ENCODE measurements at regions not wholly inside any gene's neighbourhood (a gene's known extent, or its start where the extent isn't known, plus 50 kb on each side); places are given as distances from the start of the nearest gene placed in this dataset.

DNA sequence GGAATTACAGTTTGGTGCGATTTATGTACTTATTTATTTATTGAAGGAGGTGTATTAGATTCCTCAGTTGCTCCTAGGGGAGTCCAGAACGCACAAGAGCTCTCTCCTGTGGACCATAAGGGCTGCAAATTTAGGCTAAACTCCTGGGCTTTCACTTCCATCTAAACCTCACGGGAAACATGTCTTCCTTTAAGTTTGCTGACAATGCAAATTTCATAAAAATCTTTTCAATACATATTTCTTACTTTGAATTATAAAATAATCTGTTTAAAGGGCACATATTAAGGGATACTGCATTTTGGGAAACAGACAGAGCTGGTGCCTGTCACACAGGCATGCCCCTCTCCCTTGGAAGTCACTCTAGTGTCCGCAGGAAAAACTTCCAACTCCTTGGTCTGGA lies 438.0 kb upstream of the CPEB2 start:
- Histone ChIP-seq H3K9ac (ENCODE audit: control insufficient read depth, extremely low read depth, insufficient read depth, low read length) (no peak overlapping the region), H3K9me3 (ENCODE audit: control insufficient read depth, low read depth, low read length) (no peaks in the 10 kb centered on the region), H3K79me2 (ENCODE audit: control insufficient read depth, insufficient read depth, low read length) (no peaks in the 10 kb centered on the region), H3K4me2 (ENCODE audit: control insufficient read depth, extremely low read depth, insufficient read depth, low read depth, low read length) (no peak overlapping the region), H3K36me3 (ENCODE audit: control insufficient read depth in 2 of 2, extremely low read depth in 1 of 2, insufficient read depth in 2 of 2, low read length in 2 of 2) (no peaks in the 10 kb centered on the region), H3K27me3 (ENCODE audit: control insufficient read depth, extremely low read depth, insufficient read depth, low read length) (no peaks in the 10 kb centered on the region), H2AFZ (ENCODE audit: control insufficient read depth, low read length) (no peak overlapping the region), H3K4me1 (ENCODE audit: control insufficient read depth, extremely low read depth, insufficient read depth, low read length) (no peaks in the 10 kb centered on the region), H3K27ac (ENCODE audit: control insufficient read depth, insufficient read depth, low read length) (no peak overlapping the region), H3K4me3 (ENCODE audit: control insufficient read depth in 2 of 3, extremely low read depth in 1 of 3, insufficient read depth in 2 of 3, low read depth in 1 of 3, low read length in 3 of 3) (no peak overlapping the region), H4K20me1 (ENCODE audit: control insufficient read depth, extremely low read depth, insufficient read depth, low read length) (no peaks in the 10 kb centered on the region), H3K9me1 (ENCODE audit: control insufficient read depth, extremely low read depth, insufficient read depth, low read length) (no peaks in the 10 kb centered on the region)
- dilution Hi-C loops (cut with MboI; ENCODE audit: extremely low pct_ligation_motif_present, low sequenced_read_pairs): no loop called here
- no peak for DNase-seq (ENCODE audit: low read depth, low spot score)
- TF ChIP-seq, protein P1, sequence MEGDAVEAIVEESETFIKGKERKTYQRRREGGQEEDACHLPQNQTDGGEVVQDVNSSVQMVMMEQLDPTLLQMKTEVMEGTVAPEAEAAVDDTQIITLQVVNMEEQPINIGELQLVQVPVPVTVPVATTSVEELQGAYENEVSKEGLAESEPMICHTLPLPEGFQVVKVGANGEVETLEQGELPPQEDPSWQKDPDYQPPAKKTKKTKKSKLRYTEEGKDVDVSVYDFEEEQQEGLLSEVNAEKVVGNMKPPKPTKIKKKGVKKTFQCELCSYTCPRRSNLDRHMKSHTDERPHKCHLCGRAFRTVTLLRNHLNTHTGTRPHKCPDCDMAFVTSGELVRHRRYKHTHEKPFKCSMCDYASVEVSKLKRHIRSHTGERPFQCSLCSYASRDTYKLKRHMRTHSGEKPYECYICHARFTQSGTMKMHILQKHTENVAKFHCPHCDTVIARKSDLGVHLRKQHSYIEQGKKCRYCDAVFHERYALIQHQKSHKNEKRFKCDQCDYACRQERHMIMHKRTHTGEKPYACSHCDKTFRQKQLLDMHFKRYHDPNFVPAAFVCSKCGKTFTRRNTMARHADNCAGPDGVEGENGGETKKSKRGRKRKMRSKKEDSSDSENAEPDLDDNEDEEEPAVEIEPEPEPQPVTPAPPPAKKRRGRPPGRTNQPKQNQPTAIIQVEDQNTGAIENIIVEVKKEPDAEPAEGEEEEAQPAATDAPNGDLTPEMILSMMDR (optimal IDR thresholded peaks at IDR 0.05 in 1 of 3, IDR thresholded peaks at IDR 0.05 in 1 of 3, conservative IDR thresholded peaks at IDR 0.05 in 1 of 3; ENCODE audit: extremely low read depth in 1 of 3, insufficient read depth in 2 of 3, low read length in 3 of 3): no peak
- no peak for TF ChIP-seq EZH2 (IDR thresholded peaks at IDR 0.05; ENCODE audit: low read length)
- FAIRE-seq: no peak

- H3K9me3 ChIP-seq (ENCODE audit: control insufficient read depth, low read depth, low read length): no peaks in the 10 kb centered on the region
- no peaks in the 10 kb centered on the region for H3K36me3 ChIP-seq (ENCODE audit: control insufficient read depth in 2 of 2, extremely low read depth in 1 of 2, insufficient read depth in 2 of 2, low read length in 2 of 2)
- no peak overlapping the region for H3K4me3 ChIP-seq (ENCODE audit: control insufficient read depth in 2 of 3, extremely low read depth in 1 of 3, insufficient read depth in 2 of 3, low read depth in 1 of 3, low read length in 3 of 3)
- no peaks in the 10 kb centered on the region for H3K9me1 ChIP-seq (ENCODE audit: control insufficient read depth, extremely low read depth, insufficient read depth, low read length)
- H4K20me1 ChIP-seq (ENCODE audit: control insufficient read depth, extremely low read depth, insufficient read depth, low read length): no peaks in the 10 kb centered on the region
- no peaks in the 10 kb centered on the region for H3K79me2 ChIP-seq (ENCODE audit: control insufficient read depth, insufficient read depth, low read length)
- no peak overlapping the region for H2AFZ ChIP-seq (ENCODE audit: control insufficient read depth, low read length)
- H3K4me1 ChIP-seq (ENCODE audit: control insufficient read depth, extremely low read depth, insufficient read depth, low read length): no peaks in the 10 kb centered on the region
- no peak for FAIRE-seq
- no peak overlapping the region for H3K4me2 ChIP-seq (ENCODE audit: control insufficient read depth, extremely low read depth, insufficient read depth, low read depth, low read length)
- H3K27me3 ChIP-seq (ENCODE audit: control insufficient read depth, extremely low read depth, insufficient read depth, low read length): no peaks in the 10 kb centered on the region
- dilution Hi-C loops (cut with MboI; ENCODE audit: extremely low pct_ligation_motif_present, low sequenced_read_pairs): no loop called here
- TF ChIP-seq, protein P1 (optimal IDR thresholded peaks at IDR 0.05 in 1 of 3, IDR thresholded peaks at IDR 0.05 in 1 of 3, conservative IDR thresholded peaks at IDR 0.05 in 1 of 3; ENCODE audit: extremely low read depth in 1 of 3, insufficient read depth in 2 of 3, low read length in 3 of 3): no peak
- TF ChIP-seq EZH2 (IDR thresholded peaks at IDR 0.05; ENCODE audit: low read length): no peak
- H3K9ac ChIP-seq (ENCODE audit: control insufficient read depth, extremely low read depth, insufficient read depth, low read length): no peak overlapping the region
- DNase-seq (ENCODE audit: low read depth, low spot score): no peak
- no peak overlapping the region for H3K27ac ChIP-seq (ENCODE audit: control insufficient read depth, insufficient read depth, low read length)
Measured at GRCh38 chr4:14566518-14566917, 435.8 kb upstream of the CPEB2 start.
